ENCODE measurements at regions not wholly inside any gene's neighbourhood (a gene's known extent, or its start where the extent isn't known, plus 50 kb on each side); places are given as distances from the start of the nearest gene placed in this dataset.

GRCh38 chr16:35626041-35626440, 2166.6 kb downstream of the TP53TG3F start:
- in situ Hi-C loops (cut with HindIII; ENCODE audit: low sequenced_read_pairs) = no loop called here

GRCh38 chr16:35628976-35629375, 2169.6 kb downstream of the TP53TG3F start:
- in situ Hi-C loops (cut with HindIII; ENCODE audit: low sequenced_read_pairs) = no loop called here

- in situ Hi-C loops (cut with HindIII; ENCODE audit: low sequenced_read_pairs) = no loop called here
Observed at GRCh38 chr16:35631261-35631945, 2172.0 kb downstream of the TP53TG3F start.

- in situ Hi-C loops (cut with HindIII; ENCODE audit: low sequenced_read_pairs) = no loop called here
Observed at GRCh38 chr16:35636480-35637230, 2177.2 kb downstream of the TP53TG3F start.

- in situ Hi-C loops (cut with HindIII; ENCODE audit: low sequenced_read_pairs) = no loop called here
Observed at GRCh38 chr16:35637683-35638082, 2178.3 kb downstream of the TP53TG3F start.

GRCh38 chr16:35639233-35640205, 2180.1 kb downstream of the TP53TG3F start:
- in situ Hi-C loops (cut with HindIII; ENCODE audit: low sequenced_read_pairs) = no loop called here

- in situ Hi-C loops (cut with HindIII; ENCODE audit: low sequenced_read_pairs) = no loop called here
Observed at GRCh38 chr16:35642322-35642835, 2183.0 kb downstream of the TP53TG3F start.

GRCh38 chr16:35651841-35652240, 2192.4 kb downstream of the TP53TG3F start:
- in situ Hi-C loops (cut with HindIII; ENCODE audit: low sequenced_read_pairs) = no loop called here

- in situ Hi-C loops (cut with HindIII; ENCODE audit: low sequenced_read_pairs) = no loop called here
Observed at GRCh38 chr16:35664091-35664693, 2204.8 kb downstream of the TP53TG3F start.

- in situ Hi-C loops (cut with HindIII; ENCODE audit: low sequenced_read_pairs) = loop anchor here (25.0 kb wide), 1 partner anchor 177 kb away; no protein-coding TSS in a partner anchor
Observed at GRCh38 chr16:35685085-35685484, 2225.7 kb downstream of the TP53TG3F start.

- in situ Hi-C loops (cut with HindIII; ENCODE audit: low sequenced_read_pairs) = loop anchor here (25.0 kb wide), 1 partner anchor 176 kb away; no protein-coding TSS in a partner anchor
Observed at GRCh38 chr16:35686595-35686994, 2227.2 kb downstream of the TP53TG3F start.

- in situ Hi-C loops (cut with HindIII; ENCODE audit: low sequenced_read_pairs) = loop anchor here (25.0 kb wide), 1 partner anchor 175 kb away; no protein-coding TSS in a partner anchor
Observed at GRCh38 chr16:35687071-35687470, 2227.7 kb downstream of the TP53TG3F start.

GRCh38 chr16:35687781-35688180, 2228.4 kb downstream of the TP53TG3F start:
- in situ Hi-C loops (cut with HindIII; ENCODE audit: low sequenced_read_pairs) = loop anchor here (25.0 kb wide), 1 partner anchor 175 kb away; no protein-coding TSS in a partner anchor

- in situ Hi-C loops (cut with HindIII; ENCODE audit: low sequenced_read_pairs) = loop anchor here (25.0 kb wide), 1 partner anchor 173 kb away; no protein-coding TSS in a partner anchor
Observed at GRCh38 chr16:35689764-35690163, 2230.4 kb downstream of the TP53TG3F start.

GRCh38 chr16:35690413-35690812, 2231.0 kb downstream of the TP53TG3F start:
- in situ Hi-C loops (cut with HindIII; ENCODE audit: low sequenced_read_pairs) = loop anchor here (25.0 kb wide), 1 partner anchor 172 kb away; no protein-coding TSS in a partner anchor

- in situ Hi-C loops (cut with HindIII; ENCODE audit: low sequenced_read_pairs) = loop anchor here (25.0 kb wide), 1 partner anchor 171 kb away; no protein-coding TSS in a partner anchor
Observed at GRCh38 chr16:35691057-35691456, 2231.6 kb downstream of the TP53TG3F start.

GRCh38 chr16:35692824-35693223, 2233.4 kb downstream of the TP53TG3F start:
- in situ Hi-C loops (cut with HindIII; ENCODE audit: low sequenced_read_pairs) = loop anchor here (25.0 kb wide), 1 partner anchor 169 kb away; no protein-coding TSS in a partner anchor

GRCh38 chr16:35706901-35707300, 2247.5 kb downstream of the TP53TG3F start:
- in situ Hi-C loops (cut with HindIII; ENCODE audit: low sequenced_read_pairs) = no loop called here

- in situ Hi-C loops (cut with HindIII; ENCODE audit: low sequenced_read_pairs) = no loop called here
Observed at GRCh38 chr16:35711435-35711834, 2252.0 kb downstream of the TP53TG3F start.

GRCh38 chr16:35711958-35712357, 2252.5 kb downstream of the TP53TG3F start:
- in situ Hi-C loops (cut with HindIII; ENCODE audit: low sequenced_read_pairs) = no loop called here

Measured in endothelial cell of hepatic sinusoid (primary cell).